NCI-H2081 treated with DMSO at 0.1 percent for 48 hours (cell line): ENCODE measurements at regions not wholly inside any gene's neighbourhood (a gene's known extent, or its start where the extent isn't known, plus 50 kb on each side); places are given as distances from the start of the nearest gene placed in this dataset.

Experiments
- DNase-seq: peaks from one replicate; lab custom pipeline; 2025; lab: John Stamatoyannopoulos, UW

DNA sequence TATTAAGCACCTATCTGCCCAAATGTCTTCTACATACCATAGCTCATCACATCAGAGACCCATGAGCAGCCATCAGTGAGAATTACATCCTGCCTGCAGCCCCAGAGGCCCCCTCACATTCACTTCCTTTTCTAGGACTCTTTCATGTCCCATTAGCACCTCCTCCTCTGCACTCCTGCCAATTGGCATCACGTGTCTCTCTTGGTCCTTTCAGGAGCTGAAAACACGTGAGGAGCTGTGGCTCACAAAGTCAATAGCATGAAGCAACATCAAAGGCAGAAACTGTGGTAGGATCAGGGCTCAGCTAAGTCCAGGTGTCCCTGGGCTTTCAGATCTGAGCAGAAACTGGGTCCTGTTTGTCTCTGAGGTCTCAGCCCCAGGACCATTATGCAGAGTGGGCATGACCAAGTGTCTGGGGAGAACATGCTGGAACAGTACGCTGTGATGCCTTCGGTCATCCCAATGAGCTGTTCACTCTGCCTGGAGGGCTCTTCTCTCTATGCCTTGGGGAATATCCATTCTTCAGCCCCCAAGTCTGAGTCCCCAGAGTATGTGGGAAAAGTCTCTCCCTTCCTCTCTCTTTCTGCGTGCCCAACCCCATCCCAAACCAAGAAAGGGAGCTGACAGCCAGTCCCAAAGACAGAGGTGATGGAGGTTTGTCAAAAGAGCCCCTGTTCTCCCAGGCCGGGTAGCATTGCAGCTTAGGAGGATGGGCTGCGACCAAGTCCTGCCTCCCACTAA is 457.0 kb upstream of the CDH5 start:
- no peak for DNase-seq

DNA sequence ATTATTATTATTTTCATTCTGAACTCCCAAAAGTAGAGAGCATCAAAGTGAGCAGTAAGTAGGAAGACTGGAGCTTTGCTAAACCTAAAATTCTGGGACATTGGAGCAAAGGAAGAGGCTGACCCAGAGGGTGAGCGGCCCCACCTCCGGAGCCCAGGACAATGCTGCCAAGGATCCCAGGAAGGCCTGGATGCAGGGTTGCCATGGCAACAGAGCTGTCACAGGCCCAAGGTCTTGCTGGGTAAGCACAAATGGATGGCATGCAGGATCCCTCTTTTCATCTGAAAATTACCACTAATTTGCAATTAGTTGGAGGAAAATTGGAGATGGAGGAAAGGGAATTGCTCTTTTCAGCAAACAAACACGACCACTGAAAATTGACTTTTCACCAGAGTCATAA is 457.9 kb upstream of the CDH5 start:
- DNase-seq = no peak

DNA sequence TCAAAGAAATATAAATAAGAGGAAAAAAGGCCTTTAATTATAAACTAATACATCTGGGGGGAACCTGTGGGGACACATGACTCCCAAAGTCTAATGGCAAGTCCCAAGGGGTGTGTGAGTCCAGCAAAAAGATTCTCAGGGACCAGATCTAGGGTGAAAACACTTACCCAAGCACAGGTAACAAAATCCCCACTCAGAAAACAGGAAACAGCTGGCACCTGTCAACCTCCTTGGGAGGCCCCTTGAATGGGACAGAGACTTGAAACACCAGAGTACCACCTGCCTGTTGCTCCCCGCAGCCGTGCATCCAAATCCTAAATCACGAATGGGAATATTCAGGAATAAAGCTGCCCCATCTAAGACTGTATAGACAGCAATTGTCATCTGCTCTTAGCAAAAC is 461.2 kb upstream of the CDH5 start:
- DNase-seq = no peak

DNA sequence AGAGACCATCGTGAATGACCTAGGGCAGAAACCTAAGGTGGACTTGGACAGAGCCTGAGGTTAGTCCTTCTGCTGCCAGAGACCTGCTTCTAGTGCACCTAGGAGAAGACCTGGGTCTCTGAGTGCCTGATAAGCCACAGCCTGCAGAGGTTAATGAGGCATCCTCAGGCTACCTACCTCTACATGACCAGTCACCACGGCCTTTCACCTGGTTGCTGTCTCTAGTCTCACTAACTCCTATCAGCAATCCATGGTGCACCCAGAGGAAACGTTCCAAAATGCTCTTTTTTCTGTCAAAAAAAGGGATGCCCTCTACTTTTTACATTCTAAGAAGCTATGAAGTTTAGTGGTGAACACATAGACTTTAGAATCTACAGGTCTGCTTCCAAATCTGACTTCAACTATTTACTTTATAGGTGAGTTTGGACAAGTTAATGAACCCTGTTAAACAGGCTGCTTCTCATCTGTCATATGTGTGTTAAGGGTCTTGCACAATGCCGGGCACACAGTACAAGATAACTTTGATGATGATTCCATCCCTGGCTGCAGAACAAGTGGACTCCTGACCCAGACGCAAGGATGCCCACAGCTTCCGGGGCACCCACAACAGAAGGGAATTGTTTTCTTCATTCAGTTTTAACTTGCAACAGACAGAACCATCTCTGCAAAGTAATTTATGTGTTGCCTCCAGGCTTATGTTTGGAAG is 469.9 kb upstream of the CDH5 start:
- no peak for DNase-seq

DNA sequence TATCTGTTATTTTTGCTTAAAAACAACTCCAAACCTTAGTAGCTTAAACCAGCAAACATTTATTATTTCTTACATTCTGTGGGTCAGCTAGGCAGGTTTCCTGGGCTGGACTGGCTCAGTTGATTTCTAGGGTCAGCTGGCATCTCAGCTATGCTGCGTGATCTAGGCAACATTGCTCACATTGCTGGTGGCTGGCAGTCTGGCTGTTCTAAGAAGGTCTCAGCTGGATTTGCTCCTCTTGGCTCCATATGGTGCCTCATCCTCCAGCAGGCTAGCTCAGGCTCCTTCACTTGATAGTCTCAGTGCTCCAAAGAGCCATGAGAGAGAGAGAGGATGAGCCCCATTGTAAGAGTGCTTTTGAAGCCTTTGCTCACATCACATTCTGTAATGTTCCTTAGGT is 470.6 kb upstream of the CDH5 start:
- DNase-seq = no peak

DNA sequence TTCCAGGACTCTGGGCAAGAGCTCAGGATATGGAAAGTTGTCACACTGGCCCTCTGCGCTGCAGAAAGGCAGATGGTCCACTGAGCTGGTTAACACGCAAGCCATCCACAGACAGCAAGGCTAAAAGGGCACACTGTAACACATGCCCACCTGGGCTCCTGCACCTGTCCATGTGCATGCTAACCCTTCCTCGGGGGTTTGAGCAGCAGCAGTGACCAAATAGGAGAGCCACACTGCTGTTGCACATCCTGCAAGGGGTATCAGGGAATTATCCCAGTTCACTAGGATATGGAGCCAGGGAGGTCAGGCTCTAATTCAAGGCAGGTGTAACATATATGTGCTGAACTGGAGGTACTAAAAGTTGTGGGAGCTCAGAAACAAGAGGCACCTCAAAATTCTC is 471.0 kb upstream of the CDH5 start:
- no peak for DNase-seq

DNA sequence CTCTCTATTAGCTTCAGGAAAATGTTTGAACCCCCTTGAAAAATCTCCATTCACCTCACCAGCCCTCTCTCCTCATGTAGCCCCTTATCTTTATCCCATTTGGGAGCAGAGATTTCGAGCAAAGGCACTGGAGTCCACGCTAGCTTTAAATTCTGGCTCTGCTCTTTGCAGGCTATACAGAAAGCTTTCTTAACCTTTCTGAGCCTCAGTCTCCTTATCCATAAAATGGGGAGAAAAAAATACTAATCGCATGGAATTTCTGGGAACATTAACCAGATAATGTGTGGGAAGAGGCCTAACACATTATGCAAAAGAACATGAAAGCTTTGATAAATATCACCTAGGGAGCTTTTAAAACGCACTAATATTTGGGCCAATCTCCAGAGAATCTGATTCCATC is 476.3 kb upstream of the CDH5 start:
- no peak for DNase-seq

DNA sequence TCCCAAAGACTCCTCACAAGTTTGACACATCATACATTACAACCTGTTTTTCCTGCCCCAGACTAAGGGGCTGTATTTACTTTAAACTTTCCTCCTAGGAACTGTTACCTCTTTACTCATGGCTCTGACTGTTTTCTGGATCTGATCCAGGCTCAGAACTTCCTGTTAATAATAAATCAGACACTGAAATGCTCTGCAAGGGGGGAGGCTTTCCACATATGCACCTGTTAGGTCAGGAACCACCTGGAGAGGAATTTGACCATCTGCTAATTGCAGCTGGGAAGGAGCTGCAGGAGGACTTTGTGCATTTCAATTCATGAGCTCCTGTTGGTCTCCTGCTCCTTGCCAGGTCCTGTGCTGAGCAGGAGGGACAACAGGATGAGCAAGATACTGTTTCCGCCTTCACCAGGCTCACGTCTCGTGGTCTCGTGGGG is 476.9 kb upstream of the CDH5 start:
- DNase-seq = no peak

DNA sequence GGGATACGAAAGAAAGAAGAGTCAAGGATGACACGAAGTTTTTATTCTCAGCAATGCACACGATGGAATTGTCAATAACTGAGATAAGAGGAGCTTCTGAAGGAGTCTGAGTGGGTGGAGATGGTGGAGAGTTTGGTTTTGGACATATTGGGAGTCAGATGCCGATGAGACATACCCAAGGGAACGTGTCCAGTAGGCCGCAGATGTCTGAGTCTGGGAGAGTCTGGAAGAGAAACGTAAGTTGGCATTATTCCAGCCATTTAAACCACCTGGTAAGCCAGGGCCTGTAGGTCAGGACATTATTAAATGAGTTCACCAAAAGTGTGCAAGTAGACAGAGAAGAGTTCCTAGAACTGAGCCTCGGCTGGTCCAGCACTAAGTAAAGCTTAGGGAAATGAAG is 478.3 kb upstream of the CDH5 start:
- DNase-seq = no peak

DNA sequence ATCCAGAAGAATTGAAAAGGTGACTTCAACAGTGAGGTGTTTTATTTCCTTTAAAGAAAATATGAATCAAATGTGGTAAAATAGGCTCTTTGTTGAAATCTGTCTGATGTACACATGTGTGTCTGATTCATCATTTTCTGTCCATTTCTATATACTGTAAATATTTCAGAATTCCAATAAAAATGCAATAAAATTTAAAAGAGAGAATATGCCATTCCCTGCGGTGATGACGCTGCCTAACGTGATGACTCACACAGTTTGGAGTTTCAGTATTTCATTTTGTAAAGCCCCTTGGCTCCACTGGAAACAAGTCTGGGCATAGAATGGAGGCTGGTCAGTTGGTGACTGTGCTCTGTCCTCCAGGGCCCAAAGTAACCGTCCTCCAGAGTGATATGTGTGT is 482.5 kb upstream of the CDH5 start:
- DNase-seq = no peak

DNA sequence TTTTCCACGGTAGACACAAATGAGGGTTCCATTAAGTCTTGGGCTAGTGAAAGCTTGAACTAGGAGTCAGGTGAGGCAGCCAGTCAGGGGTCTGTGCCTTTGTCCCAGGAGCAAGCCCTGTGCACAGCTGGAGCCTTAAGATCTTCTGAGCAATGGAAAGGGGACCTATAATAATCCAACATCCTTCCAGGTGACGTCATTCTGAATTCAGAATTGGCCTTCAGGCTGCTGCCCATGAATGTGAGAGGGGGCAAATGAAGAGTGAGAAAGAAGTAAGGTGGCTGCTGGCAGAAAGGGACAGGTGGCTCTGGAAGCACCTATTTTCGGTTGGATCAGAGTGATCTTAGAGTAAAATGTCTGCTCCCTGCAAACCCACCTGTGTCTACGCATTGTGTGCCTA is 488.1 kb upstream of the CDH5 start:
- DNase-seq = no peak

DNA sequence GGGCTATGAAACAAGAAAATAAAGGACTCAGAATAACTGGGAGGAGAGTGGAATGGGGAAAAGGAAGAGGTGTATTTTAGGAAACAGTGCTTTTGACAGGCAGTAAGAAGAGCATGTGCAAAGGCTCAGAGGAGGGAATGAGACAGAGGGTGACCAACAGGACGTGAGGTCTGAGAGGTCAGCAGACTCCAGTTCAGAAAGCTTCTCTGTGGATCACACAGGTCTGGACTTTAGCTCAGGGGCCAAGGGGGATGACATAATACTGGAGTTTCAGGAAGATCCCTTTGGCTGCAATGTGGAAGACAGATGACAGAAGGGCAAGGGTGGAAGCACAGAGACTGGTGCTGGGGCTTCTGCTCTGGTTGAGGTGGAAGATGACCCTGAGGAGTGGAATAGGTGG is 489.9 kb upstream of the CDH5 start:
- DNase-seq = no peak

DNA sequence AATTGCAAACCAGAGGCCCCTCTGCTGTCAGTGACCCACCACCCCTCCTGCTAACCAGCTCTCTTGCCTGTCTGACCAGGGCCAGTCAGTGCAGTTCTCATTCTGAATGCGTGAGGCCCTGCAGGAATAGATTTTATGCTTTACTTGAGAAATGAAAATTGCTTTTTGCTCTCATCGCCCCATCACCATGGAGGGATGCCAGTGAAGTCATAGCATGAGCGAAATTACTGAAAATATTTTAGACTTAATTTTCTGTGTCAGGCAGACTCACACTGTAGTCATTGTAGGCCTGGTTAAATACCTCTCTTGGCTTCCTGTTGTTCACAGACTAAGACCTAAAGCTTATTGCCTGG is 490.5 kb upstream of the CDH5 start:
- no peak for DNase-seq

DNA sequence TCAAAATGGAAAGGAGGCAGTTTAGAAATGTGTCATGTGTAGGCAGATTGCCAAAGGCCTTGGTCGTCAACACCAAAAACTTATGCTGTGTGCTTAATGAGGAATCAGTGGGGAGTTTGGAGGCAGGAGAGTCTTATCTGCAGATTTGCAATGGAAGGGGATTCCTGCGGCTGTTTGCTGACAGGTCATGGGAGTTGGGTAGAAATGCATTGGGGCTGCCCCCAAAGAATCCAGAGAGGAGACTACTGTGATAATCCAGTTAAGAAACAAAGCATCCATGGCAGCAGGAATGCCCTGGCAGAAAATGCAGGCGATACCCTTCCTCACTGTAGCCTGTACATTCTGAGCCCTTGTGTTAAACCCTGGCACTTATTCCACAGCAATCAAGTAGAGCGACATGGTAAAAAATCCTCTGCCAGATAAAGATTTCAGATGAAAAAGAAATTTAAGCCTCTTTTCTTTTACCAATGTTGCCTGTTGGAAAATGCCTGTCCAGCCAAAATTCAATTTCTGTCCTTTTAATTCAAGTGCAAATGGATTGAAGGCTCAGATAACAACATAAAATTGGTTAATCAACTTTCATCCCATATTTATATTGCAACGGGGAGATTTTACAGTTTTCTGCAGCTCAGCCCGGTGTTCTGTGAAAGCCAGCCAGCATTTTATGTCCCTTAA is 491.0 kb upstream of the CDH5 start:
- DNase-seq = no peak

DNA sequence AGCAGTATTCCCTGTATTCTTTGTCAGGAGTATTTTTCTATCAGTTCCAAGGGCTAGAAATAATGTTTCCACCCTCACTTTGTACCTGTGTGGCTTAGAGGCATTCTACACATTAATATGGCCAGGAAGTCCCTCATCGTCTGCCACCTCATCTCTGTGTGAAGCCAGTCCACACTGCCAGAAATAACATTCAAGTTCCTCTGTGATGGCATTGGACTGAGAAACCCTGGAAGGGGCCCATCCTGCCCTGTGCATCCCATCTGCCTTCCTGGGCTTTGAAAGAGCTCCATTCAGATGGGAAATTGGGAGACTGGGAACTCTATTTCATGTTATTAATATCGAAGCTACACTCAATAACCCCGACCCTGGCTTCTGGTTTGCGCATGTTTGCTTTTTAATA is 497.2 kb upstream of the CDH5 start:
- no peak for DNase-seq

DNA sequence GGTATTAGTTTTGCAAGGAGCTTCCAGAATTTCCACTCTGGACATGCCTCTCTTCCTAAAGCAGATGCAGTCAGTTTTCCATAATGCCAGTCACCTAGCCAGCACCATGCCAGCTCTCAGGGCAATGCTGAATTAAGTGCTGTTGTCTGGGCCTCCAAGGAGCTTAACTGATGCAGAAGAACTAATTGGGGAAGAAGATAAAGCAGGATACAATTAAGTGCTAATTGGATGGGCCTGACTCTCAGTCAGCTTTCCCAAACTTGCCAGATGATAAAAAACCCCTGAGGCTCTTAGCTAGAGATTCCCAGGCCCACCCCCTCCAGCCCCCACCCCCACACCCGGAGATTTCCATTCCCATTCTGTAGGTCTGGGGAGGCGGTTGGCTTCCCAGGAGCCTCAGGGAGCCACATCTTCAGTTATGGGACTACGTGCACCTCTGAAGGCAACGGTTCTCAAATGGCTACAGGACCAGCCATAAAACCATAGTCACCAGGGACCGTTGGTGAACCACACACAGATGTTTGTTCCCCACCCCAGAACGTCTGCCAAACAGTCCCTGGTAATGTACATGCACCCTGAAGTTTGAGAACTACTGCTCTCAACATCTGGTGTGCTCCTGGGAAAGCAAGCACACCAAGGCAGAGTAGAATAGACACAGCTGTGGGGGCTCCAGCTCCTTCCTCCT is 499.1 kb upstream of the CDH5 start:
- no peak for DNase-seq

DNA sequence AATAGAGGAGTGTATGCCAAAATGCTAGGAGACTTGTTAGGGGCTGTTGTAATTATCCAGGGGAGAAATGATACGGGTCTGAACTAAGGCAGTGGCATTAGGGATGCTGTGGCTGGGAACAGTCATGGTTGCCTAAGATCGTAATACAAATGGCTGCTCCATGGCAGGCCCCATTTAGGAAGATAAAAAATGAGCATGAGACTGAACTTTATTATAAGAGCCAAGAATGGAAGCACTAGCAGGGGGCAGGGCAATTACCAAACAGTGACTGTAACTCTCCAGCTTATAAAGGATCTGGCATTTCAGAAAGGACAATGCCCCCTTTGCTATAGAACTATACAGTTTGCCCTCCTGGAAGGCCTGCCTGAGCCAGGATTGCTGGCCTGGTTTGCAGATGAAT is 503.3 kb upstream of the CDH5 start:
- no peak for DNase-seq

DNA sequence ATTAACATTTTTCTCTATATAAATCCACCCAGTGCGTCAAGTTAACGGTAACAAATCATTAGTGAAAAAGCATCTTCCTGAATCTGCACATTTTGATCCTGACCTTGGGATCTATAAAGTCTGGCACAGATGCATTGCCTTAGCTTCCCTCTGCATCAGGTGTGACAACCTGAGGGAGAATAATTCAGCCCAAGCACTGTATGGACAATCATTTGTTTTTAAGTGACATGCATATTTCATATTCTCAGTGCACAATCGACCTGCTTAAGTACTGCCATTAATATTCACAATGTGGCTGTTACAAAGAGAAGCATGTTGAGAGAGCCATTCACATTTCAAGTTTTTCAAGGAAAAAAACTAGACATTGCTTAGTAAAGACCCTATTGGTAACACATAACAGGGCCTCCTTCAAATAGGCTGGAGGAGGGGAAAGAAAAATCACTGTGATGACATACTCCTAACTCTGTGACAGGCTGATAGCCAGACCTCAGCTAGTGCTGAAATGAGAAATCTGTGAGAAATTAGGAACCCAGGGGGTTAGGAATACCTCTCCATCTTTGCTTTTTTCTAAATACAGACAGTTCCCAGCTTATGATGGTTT is 505.3 kb upstream of the CDH5 start:
- no peak for DNase-seq

DNA sequence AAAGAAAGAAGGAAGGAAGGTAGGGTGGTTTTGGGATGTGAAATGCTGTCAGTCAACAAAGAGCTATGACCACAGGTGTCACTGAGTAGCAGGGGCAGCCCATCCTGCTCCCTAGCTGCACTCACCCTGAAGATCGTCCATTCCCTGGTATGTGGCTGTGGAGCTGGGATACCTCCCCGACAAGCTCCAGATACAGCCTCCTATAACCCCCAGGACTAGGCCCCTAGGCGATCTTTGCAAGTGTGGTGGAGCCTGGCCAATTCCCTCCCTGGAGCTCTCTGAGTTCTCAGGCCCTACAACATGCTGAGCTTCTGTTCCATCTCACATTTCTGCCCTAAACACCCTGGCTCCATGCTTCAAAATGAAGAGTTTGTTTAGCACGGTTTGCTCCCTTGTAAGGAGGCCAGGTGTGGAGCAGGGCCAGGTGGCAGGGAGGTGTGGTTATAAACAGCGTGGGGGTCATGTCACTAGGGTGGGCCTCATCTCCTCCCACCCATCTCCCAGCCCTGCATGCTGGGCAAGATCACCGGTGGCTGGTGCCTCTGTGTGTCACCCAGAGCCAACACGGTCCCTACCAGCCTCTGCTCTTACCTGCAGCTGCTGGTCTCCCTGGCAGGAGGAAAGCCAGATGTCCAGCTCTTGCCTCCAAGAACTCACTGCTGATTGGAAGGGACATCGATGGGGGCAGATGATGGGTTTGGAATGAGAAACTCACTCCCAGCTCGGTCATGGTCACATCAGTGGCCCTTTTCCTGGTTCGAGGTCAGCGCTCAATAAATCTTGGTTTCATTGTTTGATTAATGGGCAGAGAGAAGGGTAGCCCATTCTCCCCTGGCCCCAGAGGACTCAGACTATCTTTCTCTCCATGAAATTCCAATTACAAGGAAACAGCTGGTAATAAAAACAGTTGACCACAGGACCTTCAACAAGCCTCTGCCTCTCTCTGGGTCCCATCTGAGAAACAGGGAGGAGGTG is 511.0 kb upstream of the CDH5 start:
- no peak for DNase-seq

DNA sequence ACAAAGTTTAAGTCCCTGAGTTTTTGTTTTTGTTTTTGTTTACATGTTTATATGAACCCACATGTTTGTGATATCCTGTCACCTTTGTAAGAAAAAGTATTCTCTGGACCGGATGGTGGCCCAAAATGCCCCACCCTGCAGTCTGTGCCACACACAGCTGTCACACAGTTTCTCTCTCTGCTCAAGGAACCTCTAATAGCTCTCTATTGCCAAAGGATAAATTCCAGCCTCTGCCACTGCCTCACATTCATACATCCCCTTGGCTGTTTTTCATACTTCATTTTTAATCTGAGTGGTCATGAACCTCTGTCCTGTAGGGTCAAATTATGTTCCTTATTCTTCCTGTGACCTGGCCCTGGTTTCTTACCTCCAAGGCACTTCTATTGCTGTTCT is 520.3 kb upstream of the CDH5 start:
- no peak for DNase-seq

DNA sequence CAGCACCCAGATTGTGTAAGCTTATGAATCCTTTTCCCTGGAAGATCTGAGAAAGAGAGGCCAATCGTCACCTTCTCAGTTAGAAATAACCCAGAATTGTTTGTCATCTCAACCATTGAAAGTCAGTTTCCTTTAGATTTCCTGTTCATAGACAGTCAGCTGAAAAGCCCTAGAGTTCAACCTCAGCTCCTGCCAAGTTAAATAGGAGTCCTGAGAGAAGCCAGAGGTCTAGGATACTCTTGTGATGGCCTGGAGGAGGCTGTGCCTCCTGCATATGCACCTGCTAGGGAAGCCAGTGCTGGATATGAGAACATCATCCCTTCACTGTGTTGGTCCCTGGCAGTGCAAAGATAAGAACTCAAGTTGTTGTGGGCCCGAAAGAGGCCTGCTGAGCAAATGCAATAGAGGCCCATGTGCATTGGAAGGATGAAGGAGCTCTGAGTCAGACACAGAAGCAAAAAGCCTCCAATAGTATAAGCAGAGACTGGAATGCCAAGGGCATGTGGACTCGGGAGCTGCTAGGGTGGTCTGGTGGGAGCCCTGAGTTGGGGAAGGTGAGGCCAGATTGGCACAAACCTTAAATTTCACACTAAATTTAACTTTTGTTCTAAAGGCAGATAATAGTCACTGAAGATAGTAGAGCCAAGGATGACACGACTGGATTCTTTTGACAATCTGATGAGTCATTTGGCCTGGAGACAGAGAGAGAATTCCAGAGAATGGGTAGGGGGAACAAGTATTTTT is 520.9 kb upstream of the CDH5 start:
- DNase-seq = no peak
